GM19468 (cell line): ENCODE measurements at regions not wholly inside any gene's neighbourhood (a gene's known extent, or its start where the extent isn't known, plus 50 kb on each side); places are given as distances from the start of the nearest gene placed in this dataset.
"Not testable (repeated sequence)": the region's sequence is repeated elsewhere in the genome, so short reads cannot be mapped to it uniquely, and the experiment has no call there.

ENCODE experiments used
- ATAC-seq: cut with Tn5 transposase; IDR thresholded peaks from one replicate; pipeline ENCODE4 v1.9.1; 2021; ENCODE audit warnings: mild to moderate bottlenecking, moderate library complexity, moderate number of reproducible peaks; ENCODE audit not compliant: unreplicated experiment; ENCODE audit errors: extremely low read depth

DNA sequence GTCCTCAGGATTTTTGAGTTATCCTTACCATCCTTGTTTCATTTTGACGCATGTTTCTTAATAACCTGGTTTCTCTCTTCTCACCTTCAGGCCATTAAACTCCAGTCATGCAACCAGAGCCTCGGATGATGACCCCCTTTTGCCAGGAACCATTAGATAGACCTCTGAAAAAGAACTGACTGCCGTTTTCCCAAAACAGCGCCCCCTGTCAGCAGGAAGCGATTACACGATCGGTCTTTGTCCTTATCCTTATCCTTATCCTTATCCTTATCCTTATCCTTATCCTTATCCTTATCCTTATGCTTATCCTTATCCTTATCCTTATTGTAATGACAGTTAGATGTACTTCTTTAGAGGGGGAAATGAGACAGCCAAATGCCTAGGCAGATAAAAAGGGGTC lies 148.4 kb upstream of the ITM2A start:
- ATAC-seq = no peak

DNA sequence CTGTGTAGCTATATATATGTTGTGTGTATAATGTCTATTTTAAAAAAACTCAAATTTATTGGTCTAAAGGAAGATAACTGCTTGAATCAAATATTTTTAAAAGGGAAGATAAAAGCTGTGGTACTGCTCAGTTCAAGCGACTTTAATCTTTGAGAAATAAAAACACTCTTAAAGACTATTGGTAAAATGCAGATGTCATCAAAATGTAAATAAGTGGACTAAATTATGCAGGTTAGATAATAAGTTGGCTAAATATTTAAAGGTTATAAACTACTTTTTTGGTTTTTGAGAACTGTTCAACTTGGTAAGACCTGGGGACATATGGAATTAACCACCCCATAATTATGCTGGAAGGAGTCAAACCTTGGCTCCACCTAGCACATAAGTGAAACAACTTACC lies 144.7 kb upstream of the ITM2A start:
- no peak for ATAC-seq

DNA sequence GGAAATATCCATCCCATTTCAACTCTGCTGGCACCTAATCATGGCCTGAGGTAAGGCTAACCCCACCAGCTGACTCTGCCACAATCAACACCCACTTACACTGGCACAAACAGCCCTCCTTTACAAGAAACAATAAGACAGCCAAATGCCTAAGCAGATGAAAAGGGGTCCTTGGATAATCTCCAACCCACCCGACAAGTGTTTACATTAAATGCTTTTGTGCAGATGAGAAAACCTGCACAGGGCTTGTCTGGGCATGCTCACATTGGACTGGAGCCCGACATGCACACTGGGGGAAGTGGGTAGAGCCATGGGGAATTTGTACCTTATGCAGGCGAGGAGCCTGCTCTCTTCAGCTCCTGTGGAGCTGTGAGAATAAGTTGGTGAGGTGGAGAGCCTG lies 138.9 kb upstream of the ITM2A start:
- no peak for ATAC-seq

DNA sequence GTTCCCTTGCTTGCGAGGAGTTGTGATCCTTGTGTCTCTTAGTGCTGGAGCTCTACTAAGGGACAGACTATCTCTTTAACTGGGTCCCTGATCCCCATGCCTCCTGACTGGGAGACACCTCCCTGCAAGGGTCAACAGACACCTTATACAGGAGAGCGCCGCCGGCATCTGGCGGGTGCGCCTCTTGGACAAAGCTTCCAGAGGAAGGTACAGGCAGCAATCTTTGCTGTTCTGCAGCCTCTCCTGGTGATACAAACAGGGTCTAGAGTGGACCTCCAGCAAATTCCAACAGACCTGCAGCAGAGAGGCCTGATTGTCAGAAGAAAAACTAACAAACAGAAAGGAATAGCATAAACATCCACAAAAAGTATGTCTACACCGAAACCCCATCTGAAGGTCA lies 115.6 kb upstream of the ITM2A start:
- ATAC-seq = no peak

DNA sequence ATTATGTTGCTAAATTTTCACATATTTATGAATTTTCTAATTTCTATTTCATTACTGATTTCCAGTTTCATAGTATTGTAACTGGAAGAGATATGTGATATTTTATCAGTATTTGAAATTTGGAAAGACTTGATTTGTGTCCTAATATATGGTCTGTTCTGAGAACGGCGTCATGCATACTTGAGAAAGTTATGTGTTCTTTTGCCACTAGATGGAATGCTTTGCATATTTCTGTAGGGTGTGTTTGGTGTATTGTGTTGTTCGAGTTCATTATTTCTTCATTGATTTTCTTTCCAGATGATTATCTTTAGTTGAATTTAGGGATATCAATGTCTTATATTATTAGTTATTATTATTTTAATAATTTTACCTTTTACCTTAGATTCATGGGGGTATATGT lies 110.6 kb upstream of the ITM2A start:
- ATAC-seq = no peak

DNA sequence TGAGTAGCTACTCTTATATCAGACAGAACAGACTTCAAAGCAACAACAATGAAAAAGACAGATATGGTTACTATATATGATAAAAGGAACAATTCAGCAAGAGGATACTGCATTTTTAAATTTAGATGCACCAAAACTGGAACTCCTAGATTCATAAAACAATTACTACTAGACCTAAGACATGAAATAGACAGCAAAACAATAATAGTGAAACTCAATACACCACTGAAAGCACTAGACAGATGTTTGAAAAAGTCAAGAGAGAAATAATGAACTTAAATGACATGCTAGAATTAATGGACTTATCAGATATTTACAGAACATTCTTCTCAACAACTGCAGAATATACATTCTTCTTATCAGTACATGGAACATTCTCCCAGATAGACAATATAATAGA lies 99.5 kb upstream of the ITM2A start:
- ATAC-seq = no peak

DNA sequence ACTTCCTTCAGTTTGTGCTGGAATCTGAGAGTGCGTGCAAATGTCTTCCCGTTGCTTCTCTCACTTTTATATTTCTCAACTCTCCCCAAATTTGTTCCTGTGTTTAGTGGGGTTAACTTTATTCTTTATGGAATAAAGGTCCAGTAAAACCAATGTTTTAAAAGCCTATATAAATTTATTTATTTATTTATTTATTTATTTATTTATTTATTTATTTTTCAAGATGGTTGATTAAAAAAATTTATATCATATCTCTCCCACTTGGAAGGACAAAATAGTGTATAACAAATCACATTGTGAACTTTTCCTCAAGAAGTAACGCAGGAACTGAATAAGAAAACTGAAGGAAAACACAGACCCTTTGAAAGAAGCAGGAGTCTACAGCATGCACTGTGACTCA lies 95.3 kb upstream of the ITM2A start:
- ATAC-seq = no peak

DNA sequence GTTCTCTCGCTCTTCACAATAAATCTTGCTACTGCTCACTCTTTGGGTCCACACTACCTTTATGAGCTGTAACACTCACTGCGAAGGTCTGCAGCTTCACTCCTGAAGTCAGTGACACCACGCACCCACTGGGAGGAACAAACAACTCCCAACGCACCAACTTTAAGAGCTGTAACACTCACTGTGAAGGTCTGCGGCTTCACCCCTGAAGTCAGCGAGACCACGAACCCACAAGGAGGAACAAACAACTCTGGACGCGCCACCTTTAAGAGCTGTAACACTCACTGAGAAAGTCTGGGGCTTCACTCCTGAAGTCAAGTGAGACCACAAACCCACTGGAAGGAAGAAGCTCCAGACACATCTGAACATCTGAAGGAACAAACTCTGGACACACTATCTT lies 89.5 kb upstream of the ITM2A start:
- ATAC-seq = not testable (repeated sequence)

DNA sequence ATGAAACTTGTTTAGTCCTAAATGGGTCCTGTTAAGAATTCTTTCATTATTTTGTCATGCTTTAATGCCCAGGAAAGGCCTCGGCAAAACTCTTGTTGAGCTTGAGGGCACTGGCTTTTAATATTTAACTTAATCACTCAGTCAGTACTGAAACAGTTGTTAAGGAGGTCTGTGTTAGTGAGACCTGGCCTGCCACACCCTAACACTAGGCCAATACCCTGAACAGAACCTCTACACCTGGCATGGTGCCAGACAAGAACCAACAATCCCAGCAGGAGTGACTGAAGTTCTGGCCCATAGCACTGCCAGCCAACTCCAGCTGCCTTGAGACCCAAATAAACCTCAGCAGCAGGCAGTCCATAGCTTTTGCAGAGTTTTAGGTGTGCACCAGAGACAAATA lies 85.7 kb upstream of the ITM2A start:
- peak; percentile 37 for ATAC-seq

DNA sequence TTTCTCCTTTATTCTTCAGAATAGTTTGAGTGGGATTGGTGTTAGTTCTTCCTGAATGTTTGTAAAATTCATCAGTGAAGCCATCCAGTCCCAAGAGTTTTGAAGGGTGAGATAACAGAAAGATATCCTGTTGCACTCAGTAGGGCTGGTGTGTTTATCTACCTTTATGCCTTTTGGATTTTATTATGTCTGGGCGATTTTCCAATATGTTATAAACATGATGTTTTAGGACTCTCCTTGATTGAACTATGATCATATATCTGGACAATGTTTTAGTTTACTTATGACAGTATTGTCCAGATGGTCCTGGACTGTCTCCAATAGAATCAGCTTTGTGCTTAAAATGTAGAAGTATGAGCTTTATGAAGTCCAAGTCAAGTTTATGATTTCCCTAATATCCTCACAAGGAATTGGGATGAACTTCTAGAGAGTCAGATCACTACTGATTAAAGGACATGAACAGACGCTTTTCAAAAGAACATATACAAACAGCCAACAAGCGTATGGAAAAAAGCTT lies 77.6 kb upstream of the ITM2A start:
- no peak for ATAC-seq

DNA sequence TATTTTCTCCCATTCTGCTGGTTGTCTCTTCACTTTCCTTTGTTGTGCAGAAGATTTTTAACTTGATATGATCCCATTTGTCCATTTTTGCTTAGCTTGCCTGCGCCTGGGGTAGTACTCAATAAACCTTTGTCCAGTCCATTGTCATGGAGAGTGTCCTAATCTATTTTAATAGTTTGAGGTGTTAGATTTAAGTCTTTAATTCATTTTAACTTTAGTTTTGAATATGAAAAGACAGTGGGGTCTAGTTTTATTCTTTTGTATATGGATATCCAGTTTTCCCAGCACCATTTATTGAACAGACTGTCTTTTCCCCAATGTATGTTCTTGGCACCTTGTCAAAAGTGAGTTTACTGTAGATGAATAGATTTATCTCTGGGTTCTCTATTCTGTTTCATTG lies 76.0 kb upstream of the ITM2A start:
- ATAC-seq = no peak

DNA sequence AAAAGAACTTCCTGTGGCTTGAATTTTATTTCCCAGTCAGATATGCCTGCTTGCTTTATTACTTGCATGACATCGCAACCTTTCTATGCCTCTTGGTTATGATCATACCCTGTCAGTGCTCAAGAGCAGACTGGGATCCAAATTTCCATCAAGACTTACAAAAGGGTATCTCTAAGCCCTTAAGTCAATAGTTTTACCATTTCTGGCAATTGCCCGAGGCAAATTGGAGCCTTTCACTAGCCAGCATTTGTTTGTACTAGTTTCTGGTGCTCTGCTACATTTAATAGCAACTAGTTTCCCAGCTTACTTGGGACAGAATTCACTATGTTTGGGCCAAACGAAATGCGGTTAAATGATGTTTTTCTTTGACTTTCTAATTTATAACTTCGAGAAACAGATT lies 73.2 kb upstream of the ITM2A start:
- no peak for ATAC-seq
